ENCODE measurements at regions not wholly inside any gene's neighbourhood (a gene's known extent, or its start where the extent isn't known, plus 50 kb on each side); places are given as distances from the start of the nearest gene placed in this dataset.

- peak; percentile 33 for DNase-seq (ENCODE audit: unreplicated experiment)
- Mint-ChIP-seq H3K4me3 (ENCODE audit: unreplicated experiment) (no peak overlapping the region), H3K27ac (ENCODE audit: low read depth, unreplicated experiment) (no peak overlapping the region), H3K36me3 (ENCODE audit: insufficient read depth, unreplicated experiment) (no peaks in the 10 kb centered on the region), H3K9me3 (ENCODE audit: unreplicated experiment) (no peaks in the 10 kb centered on the region), H3K4me1 (ENCODE audit: insufficient read depth, unreplicated experiment) (peaks cover 6% of the 10 kb centered on the region), H3K27me3 (ENCODE audit: insufficient read depth, unreplicated experiment) (no peaks in the 10 kb centered on the region)
- POLR2A ChIA-PET: interaction anchor here (0.9 kb wide), 1 partner anchor 11 kb away, joined by 3 read pairs; no protein-coding TSS in a partner anchor
- intact Hi-C loops (cut with micrococcal nuclease): no loop called here
- CTCF ChIA-PET: interaction anchor here (0.7 to 1.6 kb wide), 4 partner anchors 11 to 102 kb away, joined by 3 read pairs; no protein-coding TSS in a partner anchor
- TF ChIP-seq, protein P1, sequence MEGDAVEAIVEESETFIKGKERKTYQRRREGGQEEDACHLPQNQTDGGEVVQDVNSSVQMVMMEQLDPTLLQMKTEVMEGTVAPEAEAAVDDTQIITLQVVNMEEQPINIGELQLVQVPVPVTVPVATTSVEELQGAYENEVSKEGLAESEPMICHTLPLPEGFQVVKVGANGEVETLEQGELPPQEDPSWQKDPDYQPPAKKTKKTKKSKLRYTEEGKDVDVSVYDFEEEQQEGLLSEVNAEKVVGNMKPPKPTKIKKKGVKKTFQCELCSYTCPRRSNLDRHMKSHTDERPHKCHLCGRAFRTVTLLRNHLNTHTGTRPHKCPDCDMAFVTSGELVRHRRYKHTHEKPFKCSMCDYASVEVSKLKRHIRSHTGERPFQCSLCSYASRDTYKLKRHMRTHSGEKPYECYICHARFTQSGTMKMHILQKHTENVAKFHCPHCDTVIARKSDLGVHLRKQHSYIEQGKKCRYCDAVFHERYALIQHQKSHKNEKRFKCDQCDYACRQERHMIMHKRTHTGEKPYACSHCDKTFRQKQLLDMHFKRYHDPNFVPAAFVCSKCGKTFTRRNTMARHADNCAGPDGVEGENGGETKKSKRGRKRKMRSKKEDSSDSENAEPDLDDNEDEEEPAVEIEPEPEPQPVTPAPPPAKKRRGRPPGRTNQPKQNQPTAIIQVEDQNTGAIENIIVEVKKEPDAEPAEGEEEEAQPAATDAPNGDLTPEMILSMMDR (IDR thresholded peaks at IDR 0.05; ENCODE audit: unreplicated experiment): no peak
- BruUV-seq (replicated peaks): no TSS peak
These were observed 449.2 kb downstream of the IPMK start for GRCh38 chr10:57818522-57818921.

- TF ChIP-seq, protein P1 (IDR thresholded peaks at IDR 0.05; ENCODE audit: unreplicated experiment): no peak
- H3K9me3 Mint-ChIP-seq (ENCODE audit: unreplicated experiment): no peaks in the 10 kb centered on the region
- ChIA-PET CTCF (interaction anchor here (0.5 to 1.6 kb wide), 5 partner anchors 32 to 150 kb away, joined by 3 to 6 read pairs (median 3); no protein-coding TSS in a partner anchor), POLR2A (interaction anchor here (0.9 kb wide), 1 partner anchor 12 kb away, joined by 3 read pairs; no protein-coding TSS in a partner anchor)
- peaks cover 10% of the 10 kb centered on the region for H3K4me1 Mint-ChIP-seq (ENCODE audit: insufficient read depth, unreplicated experiment)
- BruUV-seq (replicated peaks): no TSS peak
- no peaks in the 10 kb centered on the region for H3K36me3 Mint-ChIP-seq (ENCODE audit: insufficient read depth, unreplicated experiment)
- H3K27ac Mint-ChIP-seq (ENCODE audit: low read depth, unreplicated experiment): no peak overlapping the region
- intact Hi-C loops (cut with micrococcal nuclease): no loop called here
- no peak for DNase-seq (ENCODE audit: unreplicated experiment)
- no peaks in the 10 kb centered on the region for H3K27me3 Mint-ChIP-seq (ENCODE audit: insufficient read depth, unreplicated experiment)
- H3K4me3 Mint-ChIP-seq (ENCODE audit: unreplicated experiment): no peak overlapping the region
These were observed 450.0 kb downstream of the IPMK start for GRCh38 chr10:57817741-57818140.

DNA sequence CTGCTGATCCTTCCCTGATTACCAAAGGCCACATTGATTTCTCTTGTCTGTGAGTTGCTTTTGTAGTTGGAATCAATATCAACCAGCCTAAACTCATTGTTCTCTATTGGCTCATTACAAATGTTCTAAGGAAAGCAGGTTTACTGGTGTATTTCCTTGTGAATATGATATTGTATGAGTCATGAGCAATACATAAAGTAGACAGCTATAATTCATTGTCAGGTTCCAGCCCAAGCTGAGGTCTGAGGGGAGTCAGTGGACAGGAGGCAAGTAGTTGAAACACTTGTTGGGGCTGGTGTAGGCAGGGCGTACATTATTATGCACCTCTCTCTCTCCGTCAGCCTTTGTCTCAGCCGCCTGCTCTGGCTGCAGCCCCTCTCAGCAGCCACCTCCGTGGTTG lies 451.7 kb downstream of the IPMK start:
- Mint-ChIP-seq H3K36me3 (ENCODE audit: insufficient read depth, unreplicated experiment) (no peaks in the 10 kb centered on the region), H3K9me3 (ENCODE audit: unreplicated experiment) (no peaks in the 10 kb centered on the region), H3K27me3 (ENCODE audit: insufficient read depth, unreplicated experiment) (no peaks in the 10 kb centered on the region), H3K4me3 (ENCODE audit: unreplicated experiment) (no peak overlapping the region), H3K27ac (ENCODE audit: low read depth, unreplicated experiment) (no peak overlapping the region), H3K4me1 (ENCODE audit: insufficient read depth, unreplicated experiment) (peaks cover 26% of the 10 kb centered on the region)
- DNase-seq (ENCODE audit: unreplicated experiment): no peak
- TF ChIP-seq, protein P1 (IDR thresholded peaks at IDR 0.05; ENCODE audit: unreplicated experiment): no peak
- intact Hi-C loops (cut with micrococcal nuclease): no loop called here
- no TSS peak for BruUV-seq (replicated peaks)
- CTCF ChIA-PET: no interaction called here
- POLR2A ChIA-PET: interaction anchor here (0.7 kb wide), 1 partner anchor 170 kb away, joined by 3 read pairs; no protein-coding TSS in a partner anchor

DNA sequence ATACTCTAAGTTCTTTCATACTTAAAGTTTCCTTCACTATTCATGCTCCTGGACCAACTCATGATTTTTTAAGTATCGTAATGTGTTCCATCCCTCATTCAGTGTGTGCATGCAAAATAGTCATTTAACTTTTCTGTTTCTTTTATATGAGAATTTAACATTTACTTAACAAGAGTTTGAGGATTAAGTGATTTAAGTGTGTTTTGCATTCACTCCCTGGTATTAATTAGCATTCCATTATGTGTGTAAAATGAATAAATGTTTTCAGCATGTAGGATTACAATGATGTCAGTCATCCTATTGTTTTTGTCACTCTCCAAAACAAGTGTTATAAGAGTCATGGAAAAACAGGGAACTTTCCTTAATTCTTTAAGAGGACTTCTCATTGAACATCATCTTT lies 457.7 kb downstream of the IPMK start:
- DNase-seq (ENCODE audit: unreplicated experiment): no peak
- ChIA-PET CTCF (interaction anchor here (0.6 kb wide), 1 partner anchor 316 kb away, joined by 5 read pairs; no protein-coding TSS in a partner anchor), POLR2A (no interaction called here)
- Mint-ChIP-seq H3K27ac (ENCODE audit: low read depth, unreplicated experiment) (no peak overlapping the region), H3K27me3 (ENCODE audit: insufficient read depth, unreplicated experiment) (no peaks in the 10 kb centered on the region), H3K4me1 (ENCODE audit: insufficient read depth, unreplicated experiment) (peaks cover 27% of the 10 kb centered on the region), H3K9me3 (ENCODE audit: unreplicated experiment) (no peaks in the 10 kb centered on the region), H3K4me3 (ENCODE audit: unreplicated experiment) (no peak overlapping the region), H3K36me3 (ENCODE audit: insufficient read depth, unreplicated experiment) (no peaks in the 10 kb centered on the region)
- TF ChIP-seq, protein P1 (IDR thresholded peaks at IDR 0.05; ENCODE audit: unreplicated experiment): no peak
- intact Hi-C loops (cut with micrococcal nuclease): no loop called here
- no TSS peak for BruUV-seq (replicated peaks)

All from MCF 10A (cell line).